8988T (cell line): ENCODE measurements at regions not wholly inside any gene's neighbourhood (a gene's known extent, or its start where the extent isn't known, plus 50 kb on each side); places are given as distances from the start of the nearest gene placed in this dataset.
"Not testable (repeated sequence)": the region's sequence is repeated elsewhere in the genome, so short reads cannot be mapped to it uniquely, and the experiment has no call there.

Experiments
- DNase-seq: peaks from one replicate; pipeline ENCODE4 v3.0.0; 2011

- no peak for DNase-seq
Measured at GRCh38 chr12:92244036-92244435, 98.4 kb upstream of the BTG1 start.

- no peak for DNase-seq
Measured at GRCh38 chr12:92242907-92243306, 97.3 kb upstream of the BTG1 start.

GRCh38 chr12:92237762-92238523, 92.3 kb upstream of the BTG1 start:
- no peak for DNase-seq

- no peak for DNase-seq
Measured at GRCh38 chr12:92237262-92237661, 91.6 kb upstream of the BTG1 start.

- no peak for DNase-seq
Measured at GRCh38 chr12:92235703-92236472, 90.2 kb upstream of the BTG1 start.

GRCh38 chr12:92234533-92234932, 88.9 kb upstream of the BTG1 start:
- no peak for DNase-seq

GRCh38 chr12:92233346-92234015, 87.8 kb upstream of the BTG1 start:
- DNase-seq: no peak

- not testable (repeated sequence) for DNase-seq
Measured at GRCh38 chr12:92232371-92232932, 86.8 kb upstream of the BTG1 start.

- not testable (repeated sequence) for DNase-seq
Measured at GRCh38 chr12:92231945-92232344, 86.3 kb upstream of the BTG1 start.

- not testable (repeated sequence) for DNase-seq
Measured at GRCh38 chr12:92231532-92231931, 85.9 kb upstream of the BTG1 start.

GRCh38 chr12:92229381-92229780, 83.7 kb upstream of the BTG1 start:
- no peak for DNase-seq

GRCh38 chr12:92226961-92227360, 81.3 kb upstream of the BTG1 start:
- DNase-seq: no peak

- DNase-seq: no peak
Measured at GRCh38 chr12:92226071-92226661, 80.5 kb upstream of the BTG1 start.

- DNase-seq: no peak
Measured at GRCh38 chr12:92224685-92225331, 79.2 kb upstream of the BTG1 start.

- DNase-seq: no peak
Measured at GRCh38 chr12:92223481-92223880, 77.8 kb upstream of the BTG1 start.

- DNase-seq: no peak
Measured at GRCh38 chr12:92221656-92222315, 76.1 kb upstream of the BTG1 start.

GRCh38 chr12:92218394-92219077, 72.9 kb upstream of the BTG1 start:
- DNase-seq: no peak

GRCh38 chr12:92216092-92216491, 70.4 kb upstream of the BTG1 start:
- no peak for DNase-seq

- DNase-seq: no peak
Measured at GRCh38 chr12:92215358-92215757, 69.7 kb upstream of the BTG1 start.

- DNase-seq: no peak
Measured at GRCh38 chr12:92213166-92213565, 67.5 kb upstream of the BTG1 start.

GRCh38 chr12:92210071-92210470, 64.4 kb upstream of the BTG1 start:
- no peak for DNase-seq
